NCI-H2081 treated with DMSO at 0.1 percent for 48 hours (cell line): ENCODE measurements at regions not wholly inside any gene's neighbourhood (a gene's known extent, or its start where the extent isn't known, plus 50 kb on each side); places are given as distances from the start of the nearest gene placed in this dataset.

Experiments
- DNase-seq: peaks from one replicate; lab custom pipeline; 2025; lab: John Stamatoyannopoulos, UW

- no peak for DNase-seq
Measured at GRCh38 chr10:33813415-33813814, 478.9 kb upstream of the NRP1 start.

DNA sequence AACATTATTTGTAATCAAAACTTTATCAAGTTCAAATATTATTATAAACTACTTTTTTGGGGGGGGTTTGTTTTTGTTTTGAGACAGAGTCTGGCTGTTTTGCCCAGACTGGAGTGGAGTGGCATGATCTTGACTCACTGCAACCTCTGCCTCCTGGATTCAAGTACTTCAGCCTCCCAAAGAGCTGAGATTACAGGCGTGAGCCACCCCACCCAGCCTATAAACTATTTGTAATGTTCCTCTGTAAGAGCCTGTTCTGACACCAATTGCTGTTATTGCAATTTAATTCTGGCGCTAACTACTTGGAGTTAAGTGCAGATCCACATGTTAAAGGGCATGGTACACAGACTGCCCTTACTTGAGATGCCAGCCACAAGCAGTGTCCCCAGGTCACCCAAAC, 478.1 kb upstream of the NRP1 start:
- no peak for DNase-seq

GRCh38 chr10:33810986-33811385, 476.5 kb upstream of the NRP1 start:
- DNase-seq = no peak

GRCh38 chr10:33809732-33810131, 475.3 kb upstream of the NRP1 start:
- DNase-seq = no peak

- DNase-seq = no peak
Measured at GRCh38 chr10:33808475-33808874, 474.0 kb upstream of the NRP1 start.

GRCh38 chr10:33807531-33808359, 473.3 kb upstream of the NRP1 start:
- no peak for DNase-seq

DNA sequence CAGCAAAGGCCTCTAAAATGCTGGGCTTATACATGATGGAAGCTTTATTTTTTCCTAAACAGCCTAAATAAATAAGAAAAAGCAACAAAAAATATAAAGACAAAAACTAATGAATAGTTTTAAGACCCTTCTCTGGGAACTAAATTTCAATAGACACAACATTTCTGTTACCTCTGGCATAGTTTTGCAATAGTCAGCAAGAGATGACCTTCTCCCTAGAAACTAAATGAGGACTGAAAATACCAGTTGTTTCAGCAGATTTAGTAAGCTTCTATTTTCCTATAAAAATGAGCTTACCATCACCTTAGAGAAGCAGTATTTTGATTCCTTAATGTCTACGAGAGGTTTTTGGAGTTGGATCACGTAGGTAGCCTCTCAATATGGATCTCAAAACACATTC, 471.4 kb upstream of the NRP1 start:
- DNase-seq = no peak

GRCh38 chr10:33804584-33804983, 470.1 kb upstream of the NRP1 start:
- no peak for DNase-seq

DNA sequence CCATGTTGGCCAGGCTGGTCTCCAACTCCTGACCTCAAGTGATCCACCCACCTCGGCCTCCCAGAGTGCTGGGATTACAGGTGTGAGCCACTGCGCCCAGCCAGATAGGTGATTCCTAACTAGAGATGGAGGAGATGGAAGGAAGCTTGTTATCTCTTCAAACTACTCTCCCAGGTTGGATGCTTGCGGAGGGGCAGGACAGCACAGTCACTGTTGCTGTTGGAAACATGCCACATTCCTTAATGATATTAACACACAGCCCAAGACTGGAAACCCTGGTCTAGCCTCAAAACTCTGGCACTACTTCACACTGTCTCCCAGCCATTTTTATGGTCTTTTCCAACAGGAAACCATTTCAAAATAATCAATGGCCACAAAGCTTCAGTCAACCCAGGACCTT, 468.8 kb upstream of the NRP1 start:
- no peak for DNase-seq

- DNase-seq = no peak
Measured at GRCh38 chr10:33802566-33802965, 468.1 kb upstream of the NRP1 start.

- no peak for DNase-seq
Measured at GRCh38 chr10:33801705-33802104, 467.2 kb upstream of the NRP1 start.

- no peak for DNase-seq
Measured at GRCh38 chr10:33800986-33801385, 466.5 kb upstream of the NRP1 start.

GRCh38 chr10:33800545-33800944, 466.1 kb upstream of the NRP1 start:
- DNase-seq = no peak

DNA sequence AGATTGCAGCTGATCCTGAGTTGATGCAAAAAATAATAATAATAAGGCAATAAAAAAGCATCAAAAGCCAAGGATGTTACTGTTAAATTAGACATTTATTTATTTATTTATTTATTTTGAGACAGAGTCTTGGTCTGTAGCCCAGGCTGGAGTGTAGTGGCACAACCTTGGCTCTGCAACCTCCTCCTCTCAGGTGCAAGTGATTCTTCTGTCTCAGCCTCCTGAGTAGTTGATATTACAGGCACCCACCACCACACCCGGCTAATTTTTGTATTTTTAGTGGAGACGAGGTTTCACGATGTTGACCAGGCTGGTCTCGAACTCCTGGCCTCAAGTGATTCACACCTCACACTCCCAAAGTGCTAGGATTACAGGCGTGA, 465.5 kb upstream of the NRP1 start:
- DNase-seq = no peak

DNA sequence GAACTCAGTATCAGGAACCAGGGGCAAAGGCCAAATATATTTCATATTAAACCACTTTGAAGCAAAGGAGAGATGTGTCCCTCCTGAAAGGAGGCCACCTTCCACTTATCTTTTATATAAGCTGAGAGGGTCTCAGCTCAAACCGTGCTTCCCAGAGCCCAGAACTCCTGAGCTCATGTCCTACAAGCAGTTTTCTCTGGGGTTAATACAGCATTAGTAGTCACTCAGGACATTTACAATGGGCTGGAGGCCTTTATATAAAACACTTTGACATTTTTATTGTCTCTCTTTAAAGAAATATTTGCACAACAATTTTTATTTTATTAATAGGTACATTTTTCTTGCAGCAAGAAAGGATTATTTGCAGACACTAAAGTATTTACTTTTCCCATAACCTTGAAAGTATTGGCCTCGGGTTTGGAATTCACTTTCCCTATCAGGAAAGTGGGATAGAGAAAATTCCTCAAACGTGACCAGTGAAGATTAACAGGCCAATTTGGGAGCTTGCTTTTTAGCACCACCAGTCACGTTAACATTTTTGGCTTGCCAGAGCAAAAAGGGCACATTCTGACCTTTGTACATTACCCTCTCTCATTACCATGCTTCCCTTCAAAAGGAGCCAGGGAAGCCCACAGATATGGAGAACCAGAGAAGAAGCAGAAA, 464.9 kb upstream of the NRP1 start:
- DNase-seq = no peak

DNA sequence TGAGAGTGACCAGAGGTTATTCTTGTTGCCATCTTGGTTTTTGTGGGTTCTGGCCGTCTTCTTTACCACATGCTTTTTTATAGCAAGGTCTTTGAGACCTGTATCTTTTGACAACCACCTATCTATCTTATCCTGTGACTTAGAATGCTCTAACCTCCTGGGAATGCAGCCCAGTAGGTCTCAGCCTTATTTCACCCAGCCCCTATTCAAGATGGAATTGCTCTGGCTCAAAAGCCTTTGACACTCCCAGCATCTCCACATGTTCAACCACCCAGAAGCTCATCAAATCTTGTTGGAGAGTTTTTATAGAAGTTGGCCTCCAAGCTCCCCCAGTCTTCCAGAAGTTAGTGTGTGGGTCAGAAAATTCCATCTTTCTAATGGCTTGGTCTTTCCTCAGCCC, 464.3 kb upstream of the NRP1 start:
- DNase-seq = no peak

DNA sequence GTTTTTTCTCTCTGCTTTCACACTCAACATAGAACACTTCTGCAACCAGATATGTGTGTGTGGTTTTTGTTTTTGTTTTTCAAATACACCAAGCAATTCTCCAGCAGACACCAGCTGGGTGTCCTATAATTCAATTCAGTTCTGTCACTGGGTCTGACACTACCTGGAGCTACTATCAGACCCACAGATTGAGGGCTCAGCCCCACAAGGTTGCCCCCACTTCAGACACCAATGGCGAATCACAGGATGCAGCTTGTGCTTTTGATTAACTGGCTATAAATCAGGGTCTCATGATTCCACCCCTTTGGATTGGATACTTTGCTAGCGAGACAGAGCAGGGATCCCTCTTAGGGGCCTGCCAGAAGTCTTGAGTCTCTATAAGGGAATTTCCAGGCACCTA, 462.2 kb upstream of the NRP1 start:
- no peak for DNase-seq

- DNase-seq = no peak
Measured at GRCh38 chr10:33795529-33795928, 461.1 kb upstream of the NRP1 start.

- no peak for DNase-seq
Measured at GRCh38 chr10:33794460-33794859, 460.0 kb upstream of the NRP1 start.

GRCh38 chr10:33793793-33794192, 459.3 kb upstream of the NRP1 start:
- DNase-seq = no peak

DNA sequence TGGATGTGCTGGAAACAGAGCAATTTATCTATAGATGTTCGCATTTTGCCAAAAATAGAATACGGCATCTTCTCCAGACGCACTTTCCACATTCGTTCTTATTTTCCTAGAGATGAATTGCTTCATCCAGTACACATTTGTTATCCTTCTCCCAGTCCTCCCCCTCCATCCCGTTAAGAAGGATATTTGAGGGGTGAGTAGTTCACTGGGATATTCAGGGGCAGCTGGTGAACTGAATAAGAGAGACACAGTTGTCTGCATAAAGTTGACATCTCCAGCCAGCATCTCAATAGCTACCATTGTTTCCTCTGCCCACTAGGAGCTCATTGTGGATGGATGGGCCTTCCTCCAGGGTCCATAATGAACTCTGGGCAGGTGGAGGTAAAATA, 456.8 kb upstream of the NRP1 start:
- no peak for DNase-seq

- no peak for DNase-seq
Measured at GRCh38 chr10:33790521-33791271, 456.2 kb upstream of the NRP1 start.

DNA sequence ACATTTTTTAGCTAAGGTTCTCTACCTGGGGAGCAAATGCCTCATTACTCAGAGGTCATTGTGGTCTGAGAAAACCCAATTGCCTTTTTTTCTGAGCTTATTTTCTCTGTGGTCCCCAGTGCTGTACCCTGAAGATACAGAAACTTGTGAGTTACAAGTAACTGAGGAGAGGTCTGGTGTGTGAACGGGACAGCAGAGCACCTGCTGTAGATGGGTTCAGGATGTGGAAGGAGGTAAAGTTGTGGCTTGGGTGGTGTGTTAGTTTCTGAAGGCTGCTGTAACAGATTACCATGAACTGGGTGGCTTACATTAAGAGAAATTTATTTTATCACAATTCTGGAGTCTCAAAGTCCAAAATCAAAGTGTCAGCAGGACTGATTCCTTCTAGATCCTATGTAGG, 449.1 kb upstream of the NRP1 start:
- no peak for DNase-seq
